ENCODE measurements at regions not wholly inside any gene's neighbourhood (a gene's known extent, or its start where the extent isn't known, plus 50 kb on each side); places are given as distances from the start of the nearest gene placed in this dataset.

Small RNA genes lying in the stretch of these regions (small RNA-seq; reads per million reads assigned to genes)
- gene AC093815.1, result 0 reads per million in 4 donors

Data from esophagus squamous epithelium (tissue), 4 donors.